ENCODE measurements at regions not wholly inside any gene's neighbourhood (a gene's known extent, or its start where the extent isn't known, plus 50 kb on each side); places are given as distances from the start of the nearest gene placed in this dataset.
"Not testable (repeated sequence)": the region's sequence is repeated elsewhere in the genome, so short reads cannot be mapped to it uniquely, and the experiment has no call there.

DNA sequence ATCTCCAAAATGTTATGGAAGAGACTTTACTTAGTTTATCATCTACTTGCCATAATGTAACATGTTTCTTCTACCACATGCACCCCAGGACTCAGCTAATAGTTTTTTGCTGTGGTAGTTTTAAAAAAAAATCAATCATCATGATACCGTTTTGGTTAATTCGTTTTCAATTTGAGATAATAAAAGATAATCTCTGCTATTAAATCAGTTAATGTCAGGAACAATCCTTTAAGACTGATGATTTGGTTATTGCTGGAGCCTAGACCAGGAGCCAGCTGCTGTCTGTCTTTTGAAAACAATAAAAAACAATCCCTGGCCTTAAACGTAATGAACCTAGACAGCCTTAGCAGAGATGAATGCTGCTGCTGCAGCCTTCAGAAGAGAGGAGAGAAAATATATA, 403.7 kb downstream of the OXSM start:
- no peak for FAIRE-seq

DNA sequence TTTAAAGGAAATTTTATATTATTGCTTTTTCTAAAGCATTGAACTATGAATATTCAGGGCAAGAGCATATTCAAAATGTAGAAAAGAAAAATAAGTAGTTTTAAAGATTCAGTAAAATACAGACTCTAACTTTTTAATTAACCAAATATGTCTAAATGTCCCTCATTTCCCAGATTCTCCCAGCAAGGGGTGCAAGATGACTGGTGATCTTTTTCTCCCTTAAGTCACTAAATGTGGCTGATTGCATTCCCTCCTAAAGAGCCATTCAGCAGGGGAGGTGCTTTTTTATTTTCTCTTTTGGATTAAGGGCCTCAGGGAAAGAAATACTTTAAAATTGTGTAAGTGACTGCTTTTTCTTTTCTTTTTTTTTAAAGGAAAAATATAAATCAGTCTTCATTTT, 406.9 kb downstream of the OXSM start:
- FAIRE-seq, result no peak

GRCh38 chr3:26198609-26199008, 408.7 kb downstream of the OXSM start:
- FAIRE-seq, result no peak

DNA sequence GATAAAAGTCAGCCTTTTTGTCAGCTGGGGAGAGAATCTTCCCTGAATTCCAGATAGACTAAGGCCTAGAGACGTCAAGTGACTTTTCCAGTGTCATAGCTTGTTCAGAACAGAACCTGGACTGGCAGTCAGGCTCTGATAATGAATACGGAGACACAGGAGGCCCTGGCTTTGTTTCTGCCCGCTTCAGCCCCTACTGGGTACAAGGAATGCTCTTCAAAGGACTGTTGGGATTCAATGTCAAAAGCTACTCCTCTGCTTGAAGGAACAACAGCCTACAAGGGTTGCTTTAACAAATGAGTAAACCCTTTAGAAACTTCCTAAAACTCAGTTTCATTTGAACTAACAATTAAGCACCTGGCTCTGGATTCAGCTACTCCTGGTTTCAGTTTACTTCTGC, 412.3 kb downstream of the OXSM start:
- no peak for FAIRE-seq

- FAIRE-seq, result no peak
Observed at GRCh38 chr3:26205475-26205874, 415.6 kb downstream of the OXSM start.

GRCh38 chr3:26208201-26208600, 414.4 kb upstream of the LRRC3B start:
- no peak for FAIRE-seq

- FAIRE-seq, result no peak
Observed at GRCh38 chr3:26229801-26230200, 392.8 kb upstream of the LRRC3B start.

DNA sequence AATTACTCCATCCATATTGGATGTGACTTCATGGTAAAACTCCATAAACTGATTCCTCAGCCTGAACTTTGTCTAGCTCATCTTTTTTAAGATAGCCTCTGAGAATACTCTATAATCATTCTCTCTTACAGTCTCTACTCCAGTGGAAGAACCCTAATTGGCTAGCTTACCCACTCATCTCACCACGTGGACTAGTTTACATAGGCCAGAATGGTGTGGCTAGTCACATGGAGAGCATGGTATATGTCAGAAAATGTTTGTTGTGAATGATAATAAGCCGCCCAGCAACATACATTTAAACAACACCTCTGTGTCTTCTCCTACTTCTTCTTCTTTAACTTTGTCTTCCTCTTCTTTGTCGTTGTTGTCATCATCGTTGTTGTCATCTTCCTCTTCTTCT, 389.2 kb upstream of the LRRC3B start:
- FAIRE-seq, result no peak

GRCh38 chr3:26236531-26236930, 386.0 kb upstream of the LRRC3B start:
- FAIRE-seq, result no peak

GRCh38 chr3:26237036-26237682, 385.4 kb upstream of the LRRC3B start:
- FAIRE-seq, result no peak

DNA sequence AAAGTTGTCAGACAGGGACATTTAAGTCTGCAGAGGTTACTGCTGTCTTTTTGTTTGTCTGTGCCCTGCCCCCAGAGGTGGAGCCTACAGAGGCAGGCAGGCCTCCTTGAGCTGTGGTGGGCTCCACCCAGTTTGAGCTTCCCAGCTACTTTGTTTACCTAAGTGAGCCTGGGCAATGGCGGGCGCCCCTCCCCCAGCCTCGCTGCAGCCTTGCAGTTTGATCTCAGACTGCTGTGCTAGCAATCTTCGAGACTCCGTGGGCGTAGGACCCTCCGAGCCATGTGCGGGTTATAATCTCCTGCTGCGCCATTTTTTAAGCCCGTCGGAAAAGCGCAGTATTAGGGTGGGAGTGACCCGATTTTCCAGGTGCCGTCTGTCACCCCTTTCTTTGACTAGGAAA, 378.0 kb upstream of the LRRC3B start:
- FAIRE-seq, result not testable (repeated sequence)

DNA sequence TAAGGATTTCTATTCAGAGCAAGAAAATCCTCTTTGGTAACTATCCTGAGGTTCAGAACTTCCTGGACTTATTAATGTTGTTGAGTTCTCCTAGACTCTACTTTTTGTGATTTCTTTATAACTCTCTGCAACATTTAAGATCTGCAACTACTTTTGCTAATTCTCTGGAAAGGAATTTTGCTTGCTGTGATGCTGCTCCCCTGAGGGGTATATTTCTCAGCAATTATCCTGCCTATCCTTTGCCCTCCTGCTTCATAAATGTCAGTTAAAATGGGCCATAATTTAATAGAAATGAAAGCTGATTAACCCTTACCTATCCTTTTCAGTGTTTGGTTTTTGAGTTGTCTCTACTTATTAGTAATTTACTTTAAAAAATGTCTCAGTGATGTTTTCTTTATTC, 377.3 kb upstream of the LRRC3B start:
- no peak for FAIRE-seq

- no peak for FAIRE-seq
Observed at GRCh38 chr3:26246901-26247300, 375.7 kb upstream of the LRRC3B start.

GRCh38 chr3:26247712-26248111, 374.9 kb upstream of the LRRC3B start:
- FAIRE-seq, result no peak

DNA sequence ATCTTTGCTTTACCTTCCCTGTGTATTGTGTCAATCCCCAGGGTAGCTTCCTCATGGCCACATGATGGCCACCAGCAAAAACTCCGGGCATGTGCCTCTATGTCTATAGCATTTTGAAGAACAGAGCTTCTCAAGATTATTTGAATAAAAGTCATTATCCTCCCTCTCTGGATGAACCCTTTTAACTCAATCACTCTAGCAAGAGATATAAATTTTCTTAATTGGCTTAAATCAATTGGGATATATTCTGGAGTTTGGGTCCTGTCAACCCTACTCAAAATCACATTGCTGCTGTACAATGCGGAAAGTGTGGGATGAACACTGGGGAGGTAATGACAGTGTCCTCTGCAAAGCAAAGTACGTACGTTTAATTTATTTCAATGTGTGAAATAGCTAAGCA, 370.6 kb upstream of the LRRC3B start:
- FAIRE-seq, result no peak

- FAIRE-seq, result no peak
Observed at GRCh38 chr3:26256224-26256623, 366.3 kb upstream of the LRRC3B start.

DNA sequence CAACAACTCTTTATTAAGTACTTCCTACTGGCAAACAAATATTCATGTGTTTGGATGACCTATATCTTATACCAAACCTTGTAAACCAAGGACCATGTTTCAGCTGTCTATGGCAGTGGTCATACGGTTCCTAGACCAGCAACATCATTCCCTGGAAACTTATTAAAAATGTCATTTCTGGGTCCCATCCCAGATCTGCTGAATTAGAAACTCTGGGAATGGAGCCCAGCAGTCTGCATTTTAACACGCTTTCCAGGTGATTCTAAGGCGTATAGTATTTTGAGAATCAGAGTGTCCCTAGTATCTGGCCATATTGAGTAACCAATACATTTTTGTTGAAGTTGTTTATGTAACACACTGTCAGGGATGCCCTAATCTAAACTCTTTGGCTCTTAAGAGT, 363.4 kb upstream of the LRRC3B start:
- no peak for FAIRE-seq

DNA sequence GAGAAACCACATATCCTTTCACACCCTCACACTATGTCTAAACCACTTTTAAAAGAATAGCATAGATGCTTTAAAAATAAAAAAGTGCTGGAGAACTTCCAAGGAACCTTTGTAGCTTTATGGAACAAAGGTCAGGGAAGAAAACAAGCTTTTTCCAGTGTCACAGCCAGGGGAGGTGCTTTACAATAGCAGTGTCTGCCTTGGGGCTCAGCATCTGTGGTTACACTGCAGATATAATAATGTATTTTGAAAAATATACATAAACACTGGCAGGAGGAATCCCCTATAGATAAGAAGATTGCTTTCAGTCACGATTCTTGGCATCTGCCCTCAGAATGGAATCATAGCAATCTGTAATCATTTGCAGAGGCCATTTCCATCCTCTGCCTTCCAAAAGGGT, 362.4 kb upstream of the LRRC3B start:
- no peak for FAIRE-seq

DNA sequence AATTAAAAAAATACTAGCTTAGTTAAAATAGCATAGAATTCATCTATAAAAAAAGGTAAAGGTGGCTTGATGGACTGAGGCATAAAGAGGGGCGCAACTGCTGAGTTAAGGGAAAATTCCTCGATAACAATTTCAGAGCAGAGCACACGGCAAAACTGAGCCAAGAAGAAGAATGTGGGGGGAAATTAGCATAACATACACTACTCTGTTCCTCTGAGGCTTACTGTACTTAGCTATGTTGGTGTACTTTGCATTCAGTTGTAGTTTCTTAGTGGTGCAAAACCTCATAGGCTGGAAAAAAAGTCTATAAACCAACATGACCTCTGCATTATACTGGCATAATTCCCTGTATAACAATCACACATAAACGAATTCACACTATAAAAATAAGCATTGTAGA, 357.9 kb upstream of the LRRC3B start:
- FAIRE-seq, result no peak

DNA sequence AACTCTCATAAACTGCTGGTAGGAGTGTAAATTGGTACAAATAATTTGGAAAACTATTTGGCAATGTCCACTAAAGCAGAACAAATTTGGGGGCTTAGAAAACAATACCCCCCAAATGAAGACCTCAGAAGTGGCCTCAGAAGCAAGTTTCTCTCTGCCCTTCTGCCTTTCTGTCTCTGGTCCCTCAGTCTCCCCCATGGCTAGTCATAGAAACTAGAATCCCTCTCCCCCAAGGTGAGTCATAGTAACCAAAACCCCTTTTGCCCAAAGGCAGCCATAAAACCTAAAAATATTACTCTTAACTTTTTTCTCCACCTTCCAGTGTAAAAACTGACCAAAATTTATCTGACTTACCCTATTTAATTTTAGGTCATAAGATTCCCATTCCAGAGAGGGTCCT, 350.7 kb upstream of the LRRC3B start:
- no peak for FAIRE-seq

- no peak for FAIRE-seq
Observed at GRCh38 chr3:26273196-26273595, 349.4 kb upstream of the LRRC3B start.

- no peak for FAIRE-seq
Observed at GRCh38 chr3:26279091-26279490, 343.5 kb upstream of the LRRC3B start.

GRCh38 chr3:26280517-26280916, 342.1 kb upstream of the LRRC3B start:
- FAIRE-seq, result no peak

DNA sequence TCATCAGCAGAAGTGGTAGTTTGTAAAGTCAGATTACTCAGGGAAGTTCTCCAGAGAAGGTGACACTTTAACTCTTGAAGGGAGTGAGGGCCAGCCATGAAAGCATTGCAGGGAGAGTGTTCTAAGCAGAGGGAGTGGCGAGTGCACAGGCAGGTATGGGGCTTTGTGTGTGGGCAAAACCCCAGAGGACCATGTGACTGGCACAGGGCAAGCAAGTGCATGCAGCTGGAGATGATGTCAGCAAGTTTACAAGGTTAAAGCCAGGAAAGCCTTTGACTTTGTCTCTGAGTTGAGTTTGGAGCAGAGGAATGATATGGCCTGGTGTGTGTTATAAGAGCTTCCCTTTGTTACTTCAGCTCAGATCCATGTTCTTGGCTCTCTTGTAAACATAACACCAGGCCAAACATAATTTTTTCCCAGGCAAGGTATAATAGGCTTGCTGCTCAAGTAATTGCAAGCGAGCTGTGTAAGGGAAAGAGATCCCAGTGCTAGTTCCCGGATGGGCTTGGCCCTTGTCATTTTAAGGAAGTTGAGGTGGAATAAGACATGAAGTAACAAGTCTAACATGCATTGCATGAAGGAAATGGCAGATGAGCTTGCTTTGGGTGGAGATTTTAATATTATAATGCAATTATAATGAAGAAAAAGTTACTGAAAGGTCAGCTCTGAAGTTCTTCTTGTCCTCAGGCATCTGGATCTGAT, 341.1 kb upstream of the LRRC3B start:
- no peak for FAIRE-seq

GRCh38 chr3:26284503-26284902, 338.1 kb upstream of the LRRC3B start:
- not testable (repeated sequence) for FAIRE-seq

Data from A204.1 (cell line).